Endodermal cell (in vitro differentiated cells): ENCODE measurements at regions not wholly inside any gene's neighbourhood (a gene's known extent, or its start where the extent isn't known, plus 50 kb on each side); places are given as distances from the start of the nearest gene placed in this dataset.
"Not testable (repeated sequence)": the region's sequence is repeated elsewhere in the genome, so short reads cannot be mapped to it uniquely, and the experiment has no call there.

ENCODE experiments used
- DNase-seq: peaks from one replicate; pipeline ENCODE4 v3.0.0-alpha.2; 2017
- H3K27ac ChIP-seq: 2 replicates; pipeline ENCODE4 v1.5.1; 2013; ENCODE audit warnings: mild to moderate bottlenecking, low read depth, low read length, moderate library complexity
- H3K27me3 ChIP-seq: 2 replicates; pipeline ENCODE4 v1.6.1; 2013; ENCODE audit warnings: mild to moderate bottlenecking, low read length, moderate library complexity; ENCODE audit not compliant: insufficient read depth, control insufficient read depth, poor library complexity, severe bottlenecking
- H3K36me3 ChIP-seq: 2 replicates; pipeline ENCODE4 v1.7.0; 2013; ENCODE audit warnings: mild to moderate bottlenecking, low read length, moderate library complexity; ENCODE audit not compliant: control insufficient read depth, insufficient read depth
- H3K4me1 ChIP-seq: one replicate; pipeline ENCODE4 v1.7.0; 2013; ENCODE audit warnings: low read length; ENCODE audit not compliant: control insufficient read depth, insufficient read depth
- H3K4me3 ChIP-seq: 2 replicates; pipeline ENCODE4 v1.5.1; 2013; ENCODE audit warnings: mild to moderate bottlenecking, low read length, moderate library complexity
- H3K9ac ChIP-seq: 2 replicates; pipeline ENCODE4 v1.6.1; 2013; ENCODE audit warnings: mild to moderate bottlenecking, low read length, moderate library complexity; ENCODE audit not compliant: poor library complexity, severe bottlenecking; ENCODE audit errors: extremely low read depth
- H3K9me3 ChIP-seq: 2 replicates; pipeline ENCODE4 v1.6.1; 2013; ENCODE audit warnings: mild to moderate bottlenecking, low read length, moderate library complexity; ENCODE audit not compliant: control insufficient read depth
- H3K27ac Mint-ChIP-seq: 2 replicates; pipeline ENCODE4 v1.8.0; 2020; ENCODE audit warnings: mixed read lengths
- H3K27me3 Mint-ChIP-seq: 2 replicates; pipeline ENCODE4 v1.8.0; 2021; ENCODE audit warnings: mild to moderate bottlenecking, mixed read lengths; ENCODE audit not compliant: insufficient read depth
- H3K36me3 Mint-ChIP-seq: 2 replicates; pipeline ENCODE4 v1.8.0; 2020; ENCODE audit warnings: low read depth, mixed read lengths
- H3K4me1 Mint-ChIP-seq: 2 replicates; pipeline ENCODE4 v1.8.0; 2020; ENCODE audit warnings: mixed read lengths
- H3K4me3 Mint-ChIP-seq: 2 replicates; pipeline ENCODE4 v1.8.0; 2020; ENCODE audit warnings: mild to moderate bottlenecking, moderate library complexity, mixed read lengths
- H3K9me3 Mint-ChIP-seq: 2 replicates; pipeline ENCODE4 v1.8.0; 2020; ENCODE audit warnings: mild to moderate bottlenecking, mixed read lengths
- WGBS, 2 experiments: methylation state at CpG; one replicate each; pipeline versions ENCODE4 v1.1.5 to v1.1.7; 2013; ENCODE audit warnings: missing lambda C conversion rate in 2 of 2, mixed read lengths in 1 of 2; ENCODE audit not compliant: insufficient coverage in 1 of 2, insufficient read length in 1 of 2; 5-methylcytosine and 5-hydroxymethylcytosine counted together
- TF ChIP-seq, protein P1 (sequence below): fragments of 200-600 bp; sonication (generic); conservative IDR thresholded peaks from 2 replicates; pipeline ENCODE4 v1.5.0; 2021; ENCODE audit warnings: antibody characterized with exemption, mild to moderate bottlenecking

- 90% methylated on average over 1 of the region's 1 CpG; no CpG with 5 or more reads in 1 of the 2 experiments for WGBS, 2 experiments
Measured at GRCh38 chrX:89405148-89405547, 516.6 kb upstream of the TGIF2LX start.

GRCh38 chrX:89416930-89417329 lies 504.8 kb upstream of the TGIF2LX start:
- not testable (repeated sequence) for H3K9me3 Mint-ChIP-seq, H3K27ac Mint-ChIP-seq

More at GRCh38 chrX:89405148-89405547, 516.6 kb upstream of the TGIF2LX start:
- not testable (repeated sequence) for H3K9ac ChIP-seq, H3K36me3 ChIP-seq, H3K27ac Mint-ChIP-seq, H3K9me3 ChIP-seq, H3K4me3 Mint-ChIP-seq, DNase-seq, H3K27ac ChIP-seq, H3K27me3 ChIP-seq, H3K9me3 Mint-ChIP-seq, H3K36me3 Mint-ChIP-seq, H3K4me1 Mint-ChIP-seq, H3K4me1 ChIP-seq, H3K27me3 Mint-ChIP-seq, H3K4me3 ChIP-seq
- TF ChIP-seq, protein P1, sequence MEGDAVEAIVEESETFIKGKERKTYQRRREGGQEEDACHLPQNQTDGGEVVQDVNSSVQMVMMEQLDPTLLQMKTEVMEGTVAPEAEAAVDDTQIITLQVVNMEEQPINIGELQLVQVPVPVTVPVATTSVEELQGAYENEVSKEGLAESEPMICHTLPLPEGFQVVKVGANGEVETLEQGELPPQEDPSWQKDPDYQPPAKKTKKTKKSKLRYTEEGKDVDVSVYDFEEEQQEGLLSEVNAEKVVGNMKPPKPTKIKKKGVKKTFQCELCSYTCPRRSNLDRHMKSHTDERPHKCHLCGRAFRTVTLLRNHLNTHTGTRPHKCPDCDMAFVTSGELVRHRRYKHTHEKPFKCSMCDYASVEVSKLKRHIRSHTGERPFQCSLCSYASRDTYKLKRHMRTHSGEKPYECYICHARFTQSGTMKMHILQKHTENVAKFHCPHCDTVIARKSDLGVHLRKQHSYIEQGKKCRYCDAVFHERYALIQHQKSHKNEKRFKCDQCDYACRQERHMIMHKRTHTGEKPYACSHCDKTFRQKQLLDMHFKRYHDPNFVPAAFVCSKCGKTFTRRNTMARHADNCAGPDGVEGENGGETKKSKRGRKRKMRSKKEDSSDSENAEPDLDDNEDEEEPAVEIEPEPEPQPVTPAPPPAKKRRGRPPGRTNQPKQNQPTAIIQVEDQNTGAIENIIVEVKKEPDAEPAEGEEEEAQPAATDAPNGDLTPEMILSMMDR, result peak; percentile 80

GRCh38 chrX:89432652-89433231 lies 489.0 kb upstream of the TGIF2LX start:
- DNase-seq, result peak; percentile 78
- not testable (repeated sequence) for H3K27me3 ChIP-seq, H3K9me3 Mint-ChIP-seq, H3K27ac ChIP-seq, H3K9ac ChIP-seq, H3K4me3 ChIP-seq, H3K9me3 ChIP-seq, H3K27ac Mint-ChIP-seq, H3K4me1 ChIP-seq, H3K36me3 ChIP-seq, H3K4me1 Mint-ChIP-seq, H3K4me3 Mint-ChIP-seq, H3K36me3 Mint-ChIP-seq
- H3K27me3 Mint-ChIP-seq, result peaks cover 22% of the 10 kb centered on the region
- 50% methylated on average over 1 of the region's 2 CpGs; no CpG with 5 or more reads in 1 of the 2 experiments for WGBS, 2 experiments

More at GRCh38 chrX:89416930-89417329, 504.8 kb upstream of the TGIF2LX start:
- not testable (repeated sequence) for H3K4me1 Mint-ChIP-seq, H3K9me3 ChIP-seq, H3K27me3 ChIP-seq, H3K36me3 Mint-ChIP-seq, H3K9ac ChIP-seq, H3K4me1 ChIP-seq, H3K27ac ChIP-seq, H3K4me3 ChIP-seq, H3K27me3 Mint-ChIP-seq, H3K36me3 ChIP-seq, H3K4me3 Mint-ChIP-seq, DNase-seq
- WGBS, 2 experiments, result 100% methylated on average over 7 of the region's 12 CpGs; no CpG with 5 or more reads in 1 of the 2 experiments
